Vagina (tissue), 2 donors: ENCODE measurements at regions not wholly inside any gene's neighbourhood (a gene's known extent, or its start where the extent isn't known, plus 50 kb on each side); places are given as distances from the start of the nearest gene placed in this dataset.

Experiments used
- CTCF ChIP-seq, 3 experiments: fragments of 450-650 bp in 2 of 3; fragments of 200-600 bp in 1 of 3; sonication (generic) in 1 of 3; IDR thresholded peaks; one replicate each; pipeline ENCODE4 v1.5.1; 2017 to 2019; ENCODE audit warnings: antibody characterized with exemption in 3 of 3, mild to moderate bottlenecking in 2 of 3, moderate library complexity in 2 of 3
- POLR2A ChIP-seq, 2 donors: fragments of 450-650 bp; IDR thresholded peaks; one replicate each; pipeline ENCODE4 v1.6.1; 2017; ENCODE audit warnings: antibody characterized with exemption in 2 of 2, mild to moderate bottlenecking in 2 of 2, moderate library complexity in 2 of 2
- POLR2AphosphoS5 ChIP-seq, 2 donors: sonication (generic); formaldehyde crosslinking; IDR thresholded peaks; one replicate each; pipeline ENCODE4 v1.9.0; 2017; ENCODE audit warnings: antibody characterized with exemption in 2 of 2, mild to moderate bottlenecking in 2 of 2, low read depth in 1 of 2; ENCODE audit not compliant: insufficient read depth in 1 of 2

- TF ChIP-seq CTCF (IDR thresholded peaks at IDR 0.05): no peak
- TF ChIP-seq POLR2A (IDR thresholded peaks at IDR 0.05): no peak
- no peak for TF ChIP-seq POLR2AphosphoS5 (IDR thresholded peaks at IDR 0.05; ENCODE audit: insufficient read depth in 1 of 2, low read depth in 1 of 2)
Measured at GRCh38 chr7:79547132-79547531, 93.7 kb upstream of the MAGI2 start.
